ENCODE measurements at regions not wholly inside any gene's neighbourhood (a gene's known extent, or its start where the extent isn't known, plus 50 kb on each side); places are given as distances from the start of the nearest gene placed in this dataset.

DNA sequence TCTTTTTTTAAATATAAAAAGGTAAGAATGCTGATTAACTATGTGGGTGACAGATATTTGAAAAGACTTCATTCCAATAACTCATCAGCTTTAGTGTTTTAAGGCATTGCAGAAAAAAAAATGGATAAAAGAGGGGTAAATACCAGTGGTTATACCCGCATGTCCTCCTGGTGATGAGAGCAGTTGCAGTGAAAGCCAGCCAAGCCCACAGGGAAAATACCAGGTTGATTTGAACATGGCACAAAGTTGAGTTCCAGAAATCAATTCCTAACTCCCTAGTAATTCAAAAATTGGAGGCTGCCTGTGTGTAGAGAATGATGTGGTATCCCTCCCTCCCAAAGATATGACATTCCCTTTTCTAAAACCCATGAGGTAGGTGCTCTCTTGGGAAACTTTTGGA is 453.2 kb upstream of the SOX9 start:
- no peak for DNase-seq (ENCODE audit: low spot score)

- DNase-seq (ENCODE audit: low spot score) = no peak
These were observed 452.0 kb upstream of the SOX9 start for GRCh38 chr17:71668807-71669206.

GRCh38 chr17:71677439-71677838 is 443.4 kb upstream of the SOX9 start:
- DNase-seq (ENCODE audit: low spot score) = no peak

DNA sequence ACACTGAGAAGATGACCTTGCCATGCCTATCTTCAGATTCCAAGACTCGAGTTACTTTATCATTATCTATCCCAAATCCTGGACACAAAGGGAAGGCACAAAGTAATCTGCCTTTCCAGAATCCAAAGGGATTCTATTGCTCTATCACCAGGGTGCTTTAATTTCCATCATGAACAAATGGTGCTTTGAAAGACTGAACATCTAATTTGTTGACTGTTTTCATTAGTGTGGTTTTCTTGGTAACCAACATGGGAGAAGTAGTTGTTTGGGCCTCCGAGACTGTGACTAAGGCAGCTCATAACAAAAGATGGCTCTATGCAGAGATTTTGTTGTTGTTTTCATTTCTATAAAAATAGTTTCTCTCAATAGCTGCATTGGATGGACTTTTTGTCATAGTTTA is 441.0 kb upstream of the SOX9 start:
- no peak for DNase-seq (ENCODE audit: low spot score)

- DNase-seq (ENCODE audit: low spot score) = peak; percentile 11
These were observed 439.2 kb upstream of the SOX9 start for GRCh38 chr17:71681427-71682173.

DNA sequence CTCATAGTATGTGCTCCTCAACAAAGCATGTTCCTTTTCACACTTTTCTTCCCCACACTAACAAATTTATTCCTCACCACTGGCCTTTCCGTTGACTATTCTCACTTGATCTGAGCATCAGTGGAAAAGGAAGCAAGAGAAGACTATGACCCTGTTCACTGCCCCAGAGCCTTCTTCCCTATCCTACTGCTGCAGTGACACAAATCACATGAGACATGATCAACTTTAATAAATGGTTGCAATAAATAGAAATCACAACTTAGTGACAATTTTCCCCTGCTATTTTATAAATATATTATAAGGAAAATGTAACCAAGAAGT is 438.7 kb upstream of the SOX9 start:
- no peak for DNase-seq (ENCODE audit: low spot score)

GRCh38 chr17:71689782-71690181 is 431.0 kb upstream of the SOX9 start:
- no peak for DNase-seq (ENCODE audit: low spot score)

- no peak for DNase-seq (ENCODE audit: low spot score)
These were observed 420.9 kb upstream of the SOX9 start for GRCh38 chr17:71699907-71700306.

GRCh38 chr17:71703701-71704100 is 417.1 kb upstream of the SOX9 start:
- no peak for DNase-seq (ENCODE audit: low spot score)

GRCh38 chr17:71709271-71709890 is 411.4 kb upstream of the SOX9 start:
- no peak for DNase-seq (ENCODE audit: low spot score)

DNA sequence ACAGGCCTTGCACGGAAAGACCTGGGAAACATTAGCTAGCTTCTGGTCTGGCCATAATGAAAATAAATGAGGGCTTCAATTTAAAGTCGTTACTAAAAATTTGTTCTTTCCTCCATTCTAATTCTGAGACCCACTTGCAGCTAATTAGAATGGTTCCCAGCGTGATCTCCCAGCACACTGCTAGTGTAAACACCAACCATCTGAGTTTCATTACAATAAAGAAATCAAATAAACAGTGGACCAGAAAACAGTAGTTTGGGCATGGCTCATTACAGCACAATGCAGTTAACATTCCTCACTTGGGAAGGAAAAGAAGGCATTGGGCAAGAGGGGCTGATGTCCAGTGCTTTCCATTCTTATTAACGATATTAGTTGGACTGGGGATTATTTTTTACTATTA is 410.9 kb upstream of the SOX9 start:
- no peak for DNase-seq (ENCODE audit: low spot score)

GRCh38 chr17:71710816-71711215 is 410.0 kb upstream of the SOX9 start:
- no peak for DNase-seq (ENCODE audit: low spot score)

DNA sequence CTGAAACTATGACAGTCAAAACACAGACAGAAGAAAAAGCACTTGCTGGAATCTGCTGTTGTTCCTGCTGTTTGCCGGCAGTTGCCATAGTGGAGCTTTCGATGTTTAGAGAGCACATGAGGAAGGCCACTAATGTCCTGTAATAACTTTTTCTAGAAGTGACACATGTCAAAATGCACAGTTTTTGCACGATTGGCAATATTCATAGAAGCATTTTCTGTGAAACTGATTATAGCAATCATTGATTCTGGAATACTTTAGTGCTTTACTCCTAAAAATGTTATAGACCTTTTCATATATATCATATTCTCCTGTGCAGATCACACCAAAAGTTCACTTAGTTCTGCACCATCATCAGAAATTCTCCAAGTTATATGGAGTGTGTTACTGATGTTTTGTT is 407.0 kb upstream of the SOX9 start:
- DNase-seq (ENCODE audit: low spot score) = no peak

- no peak for DNase-seq (ENCODE audit: low spot score)
These were observed 396.5 kb upstream of the SOX9 start for GRCh38 chr17:71724339-71724738.

- no peak for DNase-seq (ENCODE audit: low spot score)
These were observed 395.0 kb upstream of the SOX9 start for GRCh38 chr17:71725811-71726210.

DNA sequence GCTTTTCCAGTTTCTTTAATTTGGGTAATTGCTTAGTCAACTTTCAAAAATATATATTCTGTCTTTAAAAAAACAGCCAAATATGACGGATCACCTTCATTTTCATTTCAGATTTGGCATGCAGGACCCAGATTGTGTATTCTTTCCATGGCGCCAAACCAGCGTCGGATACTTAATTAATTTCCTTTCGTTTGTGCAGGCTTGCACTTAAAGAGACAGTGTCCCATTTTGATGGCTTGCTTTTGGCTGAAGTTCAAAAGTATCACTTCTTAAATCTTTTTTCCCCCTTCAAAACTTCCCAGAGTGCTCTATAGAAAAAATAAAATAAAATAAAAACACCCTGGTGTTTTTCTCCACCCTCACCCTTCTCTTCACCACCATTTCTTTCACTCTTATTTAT is 394.5 kb upstream of the SOX9 start:
- DNase-seq (ENCODE audit: low spot score) = no peak

DNA sequence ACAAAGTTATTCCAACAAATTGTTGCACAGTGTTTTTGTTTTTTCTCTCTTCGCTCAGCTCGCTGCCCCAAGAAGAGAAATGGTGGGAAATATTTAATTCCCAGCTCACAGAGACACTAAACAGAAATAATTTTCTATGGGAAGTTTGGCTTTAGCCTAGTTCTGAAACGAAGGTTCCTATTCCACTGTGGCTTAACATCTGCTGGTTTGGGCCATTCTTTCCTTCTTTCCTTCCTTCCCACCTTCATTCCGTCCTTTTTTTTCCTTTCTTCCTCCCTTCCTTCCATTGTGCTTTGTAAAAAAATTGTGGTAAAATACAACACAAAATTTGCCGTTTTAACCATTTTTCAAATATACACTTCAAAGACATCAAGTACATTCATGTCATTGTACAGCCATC is 393.5 kb upstream of the SOX9 start:
- DNase-seq (ENCODE audit: low spot score) = no peak

- DNase-seq (ENCODE audit: low spot score) = no peak
These were observed 393.1 kb upstream of the SOX9 start for GRCh38 chr17:71727723-71728122.

DNA sequence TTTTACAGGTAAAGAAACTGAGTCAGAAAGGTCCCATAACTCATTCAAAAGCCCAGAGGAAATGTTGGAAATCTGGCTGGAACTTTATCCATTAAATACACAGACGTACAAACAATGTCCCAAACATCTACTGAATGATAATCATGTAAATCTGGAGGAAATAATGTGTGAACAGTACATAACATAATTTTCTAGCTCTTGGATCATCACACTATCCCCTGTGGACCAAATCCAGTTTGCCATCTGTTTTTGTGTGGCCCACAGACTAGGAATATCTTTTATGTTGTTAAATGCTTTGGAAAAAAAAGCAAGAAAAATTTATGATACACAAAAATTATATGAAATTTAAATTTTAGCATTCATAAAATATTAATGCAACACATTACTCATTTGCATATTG is 389.9 kb upstream of the SOX9 start:
- no peak for DNase-seq (ENCODE audit: low spot score)

GRCh38 chr17:71735893-71736292 is 384.9 kb upstream of the SOX9 start:
- no peak for DNase-seq (ENCODE audit: low spot score)

GRCh38 chr17:71740866-71741265 is 380.0 kb upstream of the SOX9 start:
- no peak for DNase-seq (ENCODE audit: low spot score)

DNA sequence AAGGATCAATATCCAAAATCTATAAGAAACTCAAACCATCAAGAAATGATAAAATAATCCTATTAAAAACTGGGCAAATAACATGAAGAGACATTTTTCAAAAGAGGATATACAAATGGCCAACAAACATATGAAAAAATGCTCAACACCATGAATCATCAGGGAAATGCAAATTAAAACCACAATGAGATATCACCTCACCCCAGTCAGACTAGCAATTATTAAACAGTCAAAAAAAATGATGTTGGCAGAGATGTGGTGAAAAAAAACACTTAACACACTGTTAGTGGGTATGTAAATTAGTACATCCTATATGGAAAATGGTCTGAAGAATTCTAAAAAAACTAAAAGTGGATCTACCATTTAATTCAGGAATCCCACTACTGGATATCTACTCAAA is 379.0 kb upstream of the SOX9 start:
- DNase-seq (ENCODE audit: low spot score) = no peak

DNA sequence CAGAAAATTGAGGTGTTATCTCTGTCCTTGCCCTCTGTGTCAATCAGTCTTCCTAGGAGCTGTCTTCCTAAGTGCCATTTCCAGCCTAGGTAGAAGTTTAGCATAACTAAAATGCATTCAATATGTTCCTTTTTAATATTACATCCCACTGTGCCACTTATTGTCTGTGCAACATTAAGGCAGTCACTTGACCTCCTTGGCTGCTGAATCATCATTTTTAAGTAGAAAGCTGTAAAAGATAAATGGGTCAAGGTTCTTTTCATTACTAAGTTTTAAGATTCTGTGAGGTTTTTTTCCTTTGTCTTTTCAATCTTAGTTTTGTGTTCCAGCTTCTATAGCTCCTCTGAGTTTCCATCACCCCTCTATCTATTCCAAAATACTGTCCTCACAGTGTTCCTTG is 371.9 kb upstream of the SOX9 start:
- DNase-seq (ENCODE audit: low spot score) = no peak

GRCh38 chr17:71753070-71753469 is 367.8 kb upstream of the SOX9 start:
- DNase-seq (ENCODE audit: low spot score) = no peak
